Esophagus mucosa (tissue), 1 donor: ENCODE measurements at regions not wholly inside any gene's neighbourhood (a gene's known extent, or its start where the extent isn't known, plus 50 kb on each side); places are given as distances from the start of the nearest gene placed in this dataset.

Source experiments
- ATAC-seq: fragments of 200-7000 bp; cut with Tn5 transposase; one replicate; pipeline ENCODE4 v1.9.1; 2020
- donor health status: DM: yes; HTN: yes; CAD: no.

- no peak for ATAC-seq
Measured at GRCh38 chr18:78735131-78736014, 244.2 kb upstream of the SALL3 start.

DNA sequence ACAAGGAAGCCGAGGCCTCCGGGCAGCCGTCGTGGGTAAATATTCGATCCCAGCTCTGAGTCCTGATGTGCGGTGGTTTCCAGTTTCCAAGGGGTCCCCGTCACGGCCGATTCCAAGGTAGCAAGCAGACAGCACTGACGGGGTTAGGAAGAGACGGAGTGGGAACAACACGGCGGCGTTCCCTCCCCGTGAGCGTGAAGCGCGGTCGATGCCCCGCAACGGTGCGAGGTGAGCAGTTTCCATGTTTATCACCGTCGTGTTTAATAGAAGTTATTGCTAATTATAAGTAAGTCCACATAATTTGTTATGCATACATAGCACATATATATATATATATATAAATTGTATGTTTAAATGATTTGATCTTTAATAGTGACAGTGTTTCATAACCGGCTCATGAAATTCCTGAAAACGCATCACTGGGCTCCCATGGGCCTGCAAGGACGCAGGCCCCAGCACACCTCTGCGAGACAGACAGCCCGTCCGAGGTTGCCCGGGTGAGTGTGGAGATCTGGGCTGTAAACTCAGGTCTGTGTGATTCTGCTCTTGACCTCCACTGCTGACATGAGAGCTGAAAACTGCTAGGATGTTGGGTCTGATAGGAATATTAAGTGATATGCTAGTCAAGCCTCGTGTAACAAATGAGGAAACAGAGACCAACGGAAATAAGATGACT lies 243.5 kb upstream of the SALL3 start:
- ATAC-seq, result no peak

GRCh38 chr18:78737006-78737915 lies 242.4 kb upstream of the SALL3 start:
- ATAC-seq, result no peak

GRCh38 chr18:78738076-78738690 lies 241.4 kb upstream of the SALL3 start:
- ATAC-seq, result no peak

DNA sequence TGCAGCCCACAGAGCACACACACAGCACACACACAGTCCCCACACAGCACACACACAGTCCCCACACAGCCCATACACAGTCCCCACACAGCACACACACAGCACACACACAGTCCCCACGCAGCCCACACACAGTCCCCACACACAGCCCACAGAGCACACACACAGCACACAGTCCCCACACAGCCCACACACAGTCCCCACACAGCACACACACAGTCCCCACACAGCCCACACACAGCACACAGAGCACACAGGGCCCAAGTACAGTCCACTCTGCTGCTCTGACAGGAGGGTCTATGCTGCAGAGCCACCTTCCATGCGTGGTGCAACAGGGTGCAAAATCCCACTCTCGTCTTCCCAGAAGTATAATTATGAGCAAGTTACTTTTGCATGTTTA lies 240.5 kb upstream of the SALL3 start:
- ATAC-seq, result no peak

DNA sequence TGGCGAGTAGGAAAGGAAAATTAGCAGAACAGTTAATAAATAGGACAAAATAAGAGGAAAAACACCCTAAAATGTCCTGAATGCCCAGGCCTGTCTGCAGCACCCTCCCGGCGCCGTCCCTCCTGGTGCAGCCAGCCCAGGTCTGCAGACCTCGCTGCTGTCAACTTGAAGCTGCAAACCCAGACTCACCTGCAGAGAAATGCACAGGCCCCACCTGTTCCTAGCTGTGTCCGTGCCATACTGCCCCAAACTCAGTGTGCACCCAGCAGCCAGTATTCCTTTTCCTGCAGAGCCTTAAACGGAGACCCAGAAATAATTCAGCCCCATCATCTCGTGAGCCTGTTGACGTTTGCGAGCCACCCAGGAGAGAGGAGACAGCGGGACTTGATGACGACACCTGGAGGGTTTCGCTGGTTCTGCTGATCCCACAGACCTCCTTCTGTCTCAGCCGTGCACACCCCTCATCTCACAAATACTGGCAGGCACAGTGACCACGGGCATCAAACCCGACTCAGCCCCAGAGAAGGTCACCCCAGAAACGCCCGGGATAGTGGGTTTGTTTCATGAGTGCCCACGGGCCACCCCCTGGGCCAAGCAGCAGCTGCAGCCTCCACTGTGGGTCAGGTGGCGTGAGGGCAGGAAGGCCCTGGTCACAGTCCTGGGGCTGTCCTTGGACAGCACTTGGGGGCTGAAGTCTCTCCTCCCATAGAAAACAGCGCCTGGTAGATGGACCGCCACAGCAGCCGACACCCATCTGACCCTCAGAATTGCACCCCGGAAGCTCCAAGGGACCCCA lies 239.5 kb upstream of the SALL3 start:
- no peak for ATAC-seq

DNA sequence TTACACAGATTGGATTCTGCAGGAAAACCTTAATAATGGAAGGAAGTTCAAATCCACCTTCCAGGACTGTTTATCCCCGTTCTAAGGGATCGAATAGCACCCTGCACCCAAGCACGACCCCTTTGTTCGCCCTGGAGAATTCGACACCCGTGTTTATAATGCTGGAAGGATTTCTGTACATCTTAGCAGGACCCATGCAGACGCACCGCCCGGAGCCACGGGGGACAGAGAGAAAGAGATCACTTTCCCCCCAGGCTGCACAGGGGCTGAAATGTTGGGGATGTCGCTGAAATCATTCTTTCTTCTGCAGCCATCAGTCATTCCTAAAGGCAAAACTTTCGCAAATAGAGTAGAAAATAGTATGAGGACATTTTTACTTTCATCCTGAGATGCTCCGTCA lies 238.7 kb upstream of the SALL3 start:
- ATAC-seq, result no peak

GRCh38 chr18:78741381-78742217 lies 238.0 kb upstream of the SALL3 start:
- ATAC-seq, result no peak

GRCh38 chr18:78742218-78742745 lies 237.3 kb upstream of the SALL3 start:
- ATAC-seq, result no peak

GRCh38 chr18:78743078-78743477 lies 236.5 kb upstream of the SALL3 start:
- ATAC-seq, result no peak

DNA sequence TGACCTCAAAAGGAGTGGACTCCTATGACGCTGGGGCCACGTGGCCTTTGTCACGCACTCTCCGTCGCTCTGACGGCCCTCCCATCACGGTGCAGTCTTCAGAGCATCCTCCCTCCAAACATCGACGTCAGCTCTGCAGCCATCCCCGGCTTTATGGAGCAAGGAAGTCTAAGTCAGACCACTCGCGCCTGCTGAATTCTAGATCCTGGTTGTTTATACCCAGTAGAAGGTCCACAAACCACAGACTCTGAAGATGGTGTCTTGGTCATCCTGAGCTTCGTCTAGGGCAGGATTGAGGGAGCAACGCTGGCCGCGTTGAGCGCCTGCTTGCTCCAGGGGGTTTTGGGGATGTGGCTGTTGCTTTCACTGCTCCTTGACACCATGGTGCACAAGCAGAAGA lies 228.0 kb upstream of the SALL3 start:
- no peak for ATAC-seq

DNA sequence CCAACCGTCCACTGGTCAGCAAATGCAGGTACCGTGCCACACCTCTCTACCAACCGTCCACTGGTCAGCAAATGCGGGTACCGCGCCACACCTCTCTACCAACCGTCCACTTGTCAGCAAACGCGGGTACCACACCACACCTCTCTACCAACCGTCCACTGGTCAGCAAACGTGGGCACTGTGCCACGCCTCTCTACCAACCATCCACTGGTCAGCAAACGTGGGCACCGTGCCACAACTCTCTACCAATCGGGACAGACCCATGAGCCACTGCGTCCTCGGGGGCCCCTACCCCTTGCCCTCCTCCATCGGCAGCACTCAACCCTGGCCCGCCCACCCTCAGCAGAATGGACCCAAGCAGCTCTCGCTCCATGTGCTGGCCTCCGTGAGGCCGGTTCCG lies 226.4 kb upstream of the SALL3 start:
- ATAC-seq, result no peak

GRCh38 chr18:78754311-78755043 lies 225.1 kb upstream of the SALL3 start:
- no peak for ATAC-seq

DNA sequence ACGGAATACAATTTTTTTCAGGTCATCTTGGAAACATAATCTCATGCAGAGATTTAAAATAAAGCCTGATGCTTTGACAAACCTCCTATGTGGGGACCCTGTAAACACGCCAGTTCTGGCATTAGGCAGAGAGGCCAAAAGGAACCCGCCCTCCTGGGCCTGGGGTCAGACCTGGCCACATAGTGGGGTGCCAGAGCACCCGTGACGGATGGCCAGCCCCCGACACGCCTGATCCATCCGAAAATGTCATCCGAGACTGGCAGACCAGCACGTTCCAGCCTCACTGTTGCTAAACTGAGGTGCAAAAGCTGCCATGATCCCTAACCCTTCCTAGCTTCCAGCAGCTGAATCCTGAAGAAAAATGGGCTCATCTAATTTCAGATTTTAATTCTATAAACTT lies 222.6 kb upstream of the SALL3 start:
- ATAC-seq, result no peak

- ATAC-seq, result no peak
Measured at GRCh38 chr18:78758496-78758895, 221.1 kb upstream of the SALL3 start.

GRCh38 chr18:78762753-78763152 lies 216.9 kb upstream of the SALL3 start:
- ATAC-seq, result no peak

GRCh38 chr18:78764544-78764943 lies 215.1 kb upstream of the SALL3 start:
- ATAC-seq, result no peak

DNA sequence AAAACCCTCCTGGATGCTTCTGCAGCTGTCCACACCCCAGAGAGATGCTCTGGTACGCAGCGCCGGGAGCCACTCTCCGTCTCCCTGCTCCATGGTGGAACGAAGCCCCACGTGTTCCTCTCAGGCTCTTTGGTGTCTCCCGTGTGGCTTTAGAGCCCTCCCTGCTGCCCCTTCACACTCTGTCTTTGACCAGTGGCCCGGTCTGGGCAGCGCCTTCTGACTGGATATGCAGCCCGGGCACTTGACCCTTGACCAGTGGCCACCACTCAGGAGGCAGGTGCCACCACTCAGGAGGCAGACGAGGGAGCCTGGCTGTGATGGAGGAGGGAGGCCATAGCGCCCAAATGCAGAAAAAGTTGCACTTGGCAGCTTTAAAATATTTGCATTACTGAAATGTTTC lies 214.5 kb upstream of the SALL3 start:
- no peak for ATAC-seq

DNA sequence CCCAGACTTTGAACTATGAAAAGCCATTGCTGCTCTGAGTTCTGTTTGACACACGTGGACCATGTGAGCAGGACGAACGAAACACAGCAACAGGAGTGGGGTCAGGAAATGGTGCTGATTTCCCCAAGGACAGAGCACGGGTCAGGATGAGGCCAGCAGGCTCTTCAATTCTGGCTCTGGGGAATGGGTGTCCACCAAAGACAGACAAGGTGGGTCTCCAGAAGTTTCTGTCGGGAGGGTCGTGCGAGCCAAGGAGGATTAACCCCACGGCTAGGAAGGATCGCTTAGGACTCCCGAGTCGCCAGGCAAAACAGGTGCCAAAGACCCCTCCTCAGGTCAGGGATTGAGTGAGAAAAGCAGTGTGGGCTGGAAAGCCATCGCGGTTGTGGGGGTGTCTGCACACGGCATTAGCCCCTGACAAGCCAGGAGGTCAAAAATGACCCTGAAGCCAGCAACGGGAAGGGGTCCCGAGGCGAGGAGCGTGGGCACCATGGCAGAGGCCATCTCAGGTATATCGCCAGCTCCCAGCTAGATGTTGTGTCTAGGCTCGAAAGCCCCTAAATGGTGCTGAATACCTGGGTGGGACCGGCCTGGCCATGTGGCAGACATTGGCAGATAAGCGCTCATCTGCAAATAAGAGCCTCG lies 213.9 kb upstream of the SALL3 start:
- ATAC-seq, result no peak
